Osteoblast (primary cell): ENCODE measurements at regions not wholly inside any gene's neighbourhood (a gene's known extent, or its start where the extent isn't known, plus 50 kb on each side); places are given as distances from the start of the nearest gene placed in this dataset.
"Not testable (repeated sequence)": the region's sequence is repeated elsewhere in the genome, so short reads cannot be mapped to it uniquely, and the experiment has no call there.

ENCODE experiments used
- DNase-seq: peaks from one replicate; pipeline ENCODE4 v3.0.0; 2011; ENCODE audit warnings: low spot score, mixed read lengths; ENCODE audit not compliant: insufficient read length; ENCODE audit errors: missing footprints
- H2AFZ ChIP-seq: 2 replicates; pipeline ENCODE4 v1.6.0; 2011; ENCODE audit warnings: mild to moderate bottlenecking, low read length
- H3K27ac ChIP-seq: 2 replicates; pipeline ENCODE4 v1.5.1; 2011; ENCODE audit warnings: mild to moderate bottlenecking, low read depth, low read length, moderate library complexity
- H3K27me3 ChIP-seq: 2 replicates; pipeline ENCODE4 v1.6.0; 2012; ENCODE audit warnings: mild to moderate bottlenecking, control low read depth, inconsistent platforms, low read length, moderate library complexity; ENCODE audit not compliant: insufficient read depth
- H3K36me3 ChIP-seq: 2 replicates; pipeline ENCODE4 v1.5.1; 2011; ENCODE audit warnings: mild to moderate bottlenecking, low read length, control low read depth, moderate library complexity; ENCODE audit not compliant: insufficient read depth
- H3K4me1 ChIP-seq: 2 replicates; pipeline ENCODE4 v1.5.1; 2011; ENCODE audit warnings: mild to moderate bottlenecking, low read length, control low read depth, moderate library complexity; ENCODE audit not compliant: insufficient read depth
- H3K4me2 ChIP-seq: 2 replicates; pipeline ENCODE4 v1.6.0; 2011; ENCODE audit warnings: mild to moderate bottlenecking, low read length; ENCODE audit not compliant: insufficient read depth
- H3K4me3 ChIP-seq: fragments of 200-600 bp; sonication (generic); 3 replicates; pipeline ENCODE4 v1.5.1; 2012; ENCODE audit warnings: mild to moderate bottlenecking, low read length, inconsistent platforms; ENCODE audit not compliant: insufficient read depth
- H3K79me2 ChIP-seq: 2 replicates; pipeline ENCODE4 v1.6.0; 2012; ENCODE audit warnings: mild to moderate bottlenecking, low read length, control low read depth, inconsistent platforms; ENCODE audit not compliant: insufficient read depth
- H3K9me3 ChIP-seq: 2 replicates; pipeline ENCODE4 v1.5.1; 2011; ENCODE audit warnings: low read depth, low read length, control low read depth
- H4K20me1 ChIP-seq: 2 replicates; pipeline ENCODE4 v1.6.0; 2012; ENCODE audit warnings: mild to moderate bottlenecking, low read length, control low read depth; ENCODE audit not compliant: insufficient read depth
- TF ChIP-seq, protein P1 (sequence below): IDR thresholded peaks from 2 replicates; pipeline ENCODE4 v1.5.1; 2011; ENCODE audit warnings: mild to moderate bottlenecking, low read depth, low read length, moderate library complexity; ENCODE audit errors: extremely low read depth

DNA sequence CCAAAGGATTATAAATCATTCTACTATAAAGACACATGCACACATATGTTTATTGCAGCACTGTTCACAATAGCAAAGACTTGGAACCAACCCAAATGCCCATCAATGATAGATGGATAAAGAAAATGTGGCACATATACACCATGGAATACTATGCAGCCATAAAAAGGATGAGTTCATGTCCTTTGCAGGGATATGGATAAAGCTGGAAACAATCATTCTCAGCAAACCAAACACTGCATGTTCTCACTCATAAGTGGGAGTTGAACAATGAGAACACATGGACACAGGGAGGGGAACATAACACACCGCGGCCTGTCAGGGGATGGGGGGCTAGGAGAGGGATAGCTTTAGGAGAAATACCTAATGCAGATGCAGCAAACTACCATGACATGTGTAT is 135.1 kb upstream of the PDE4B start:
- H3K27me3 ChIP-seq, H2AFZ ChIP-seq, H3K36me3 ChIP-seq, H3K4me1 ChIP-seq, H3K27ac ChIP-seq, H3K4me3 ChIP-seq, H3K4me2 ChIP-seq, H3K79me2 ChIP-seq, H3K9me3 ChIP-seq, H4K20me1 ChIP-seq, DNase-seq: not testable (repeated sequence)

DNA sequence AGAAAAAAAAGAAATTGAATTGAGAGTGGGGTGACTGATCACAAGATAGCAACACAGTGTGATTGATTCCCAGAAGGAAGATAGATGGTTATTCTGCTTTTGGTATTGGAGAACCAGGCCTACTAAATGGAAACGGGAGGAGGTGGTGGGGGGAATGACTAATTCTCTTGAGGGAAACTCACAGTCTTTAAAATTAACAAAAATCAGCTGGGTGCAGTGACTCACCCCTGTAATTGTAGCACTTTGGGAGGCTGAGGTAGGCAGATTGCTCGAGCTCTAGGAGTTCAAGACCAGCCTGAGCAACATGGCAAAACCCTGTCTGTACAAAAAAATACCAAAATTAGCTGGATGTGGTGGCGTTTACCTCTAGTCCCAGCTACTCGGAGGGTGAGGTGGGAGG is 134.6 kb upstream of the PDE4B start:
- DNase-seq = no peak
- no peak overlapping the region for H2AFZ ChIP-seq

DNA sequence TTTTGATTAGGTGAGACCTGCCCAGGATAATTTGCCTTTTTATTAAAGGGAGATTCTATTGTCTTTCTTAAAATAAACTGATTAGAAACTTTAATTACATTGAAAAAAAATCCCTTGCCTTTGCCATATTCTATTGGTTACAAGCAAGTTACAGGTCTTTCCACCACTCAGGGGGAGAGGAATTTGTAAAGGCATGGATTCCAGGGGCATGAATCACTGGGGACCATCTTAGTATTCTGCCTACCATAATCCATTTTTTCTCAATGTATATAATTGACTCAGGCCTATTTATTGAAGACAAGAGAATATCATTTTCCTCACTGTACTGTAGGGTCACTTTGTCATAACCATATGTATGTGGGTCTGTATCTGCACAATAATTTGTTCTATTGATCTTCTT is 124.3 kb upstream of the PDE4B start:
- H3K4me1 ChIP-seq = no peaks in the 10 kb centered on the region
- no peak overlapping the region for H2AFZ ChIP-seq
- no peak overlapping the region for H3K4me3 ChIP-seq
- DNase-seq = no peak
- no peaks in the 10 kb centered on the region for H3K27me3 ChIP-seq
- H4K20me1 ChIP-seq = no peaks in the 10 kb centered on the region
- no peaks in the 10 kb centered on the region for H3K36me3 ChIP-seq
- no peaks in the 10 kb centered on the region for H3K79me2 ChIP-seq
- no peak overlapping the region for H3K27ac ChIP-seq
- no peaks in the 10 kb centered on the region for H3K9me3 ChIP-seq
- TF ChIP-seq, protein P1, sequence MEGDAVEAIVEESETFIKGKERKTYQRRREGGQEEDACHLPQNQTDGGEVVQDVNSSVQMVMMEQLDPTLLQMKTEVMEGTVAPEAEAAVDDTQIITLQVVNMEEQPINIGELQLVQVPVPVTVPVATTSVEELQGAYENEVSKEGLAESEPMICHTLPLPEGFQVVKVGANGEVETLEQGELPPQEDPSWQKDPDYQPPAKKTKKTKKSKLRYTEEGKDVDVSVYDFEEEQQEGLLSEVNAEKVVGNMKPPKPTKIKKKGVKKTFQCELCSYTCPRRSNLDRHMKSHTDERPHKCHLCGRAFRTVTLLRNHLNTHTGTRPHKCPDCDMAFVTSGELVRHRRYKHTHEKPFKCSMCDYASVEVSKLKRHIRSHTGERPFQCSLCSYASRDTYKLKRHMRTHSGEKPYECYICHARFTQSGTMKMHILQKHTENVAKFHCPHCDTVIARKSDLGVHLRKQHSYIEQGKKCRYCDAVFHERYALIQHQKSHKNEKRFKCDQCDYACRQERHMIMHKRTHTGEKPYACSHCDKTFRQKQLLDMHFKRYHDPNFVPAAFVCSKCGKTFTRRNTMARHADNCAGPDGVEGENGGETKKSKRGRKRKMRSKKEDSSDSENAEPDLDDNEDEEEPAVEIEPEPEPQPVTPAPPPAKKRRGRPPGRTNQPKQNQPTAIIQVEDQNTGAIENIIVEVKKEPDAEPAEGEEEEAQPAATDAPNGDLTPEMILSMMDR = no peak
- no peak overlapping the region for H3K4me2 ChIP-seq

More for the DNA sequence above, 134.6 kb upstream of the PDE4B start:
- Histone ChIP-seq H3K4me2 (no peak overlapping the region), H4K20me1 (no peaks in the 10 kb centered on the region), H3K4me3 (no peak overlapping the region), H3K36me3 (no peaks in the 10 kb centered on the region), H3K27ac (no peak overlapping the region), H3K4me1 (peaks cover 4% of the 10 kb centered on the region), H3K27me3 (peaks cover under 1% of the 10 kb centered on the region), H3K79me2 (no peaks in the 10 kb centered on the region), H3K9me3 (no peaks in the 10 kb centered on the region)
- TF ChIP-seq, protein P1 = no peak

DNA sequence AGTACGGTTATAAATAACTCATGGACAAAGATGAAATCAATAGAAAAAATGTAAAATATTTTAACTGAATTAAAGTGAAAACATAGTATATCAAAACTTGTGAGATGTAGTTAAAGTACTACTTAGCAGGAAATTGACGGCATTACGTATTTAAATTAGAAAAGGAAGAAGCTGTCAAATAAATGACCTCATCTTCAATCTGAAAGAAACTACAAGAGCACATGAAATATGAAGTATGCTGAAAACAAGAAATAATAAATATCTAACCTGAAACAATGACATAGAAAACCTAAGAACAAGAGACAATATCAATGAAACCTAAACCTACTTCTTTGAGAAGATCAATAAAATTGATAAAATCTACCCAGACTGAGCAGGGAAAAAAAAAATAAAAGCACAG is 122.2 kb upstream of the PDE4B start:
- no peak for DNase-seq
- Histone ChIP-seq H3K27me3 (no peaks in the 10 kb centered on the region), H3K4me3 (no peak overlapping the region), H4K20me1 (no peaks in the 10 kb centered on the region), H3K9me3 (no peaks in the 10 kb centered on the region), H3K36me3 (no peaks in the 10 kb centered on the region), H3K27ac (no peak overlapping the region), H2AFZ (no peak overlapping the region), H3K79me2 (no peaks in the 10 kb centered on the region), H3K4me2 (no peak overlapping the region), H3K4me1 (no peaks in the 10 kb centered on the region)
- TF ChIP-seq, protein P1 = no peak
